ENCODE measurements at regions not wholly inside any gene's neighbourhood (a gene's known extent, or its start where the extent isn't known, plus 50 kb on each side); places are given as distances from the start of the nearest gene placed in this dataset.

GRCh38 chr7:70952311-70952710, 179.6 kb upstream of the GALNT17 start:
- TF ChIP-seq EZH2 (IDR thresholded peaks at IDR 0.05; ENCODE audit: insufficient read depth, poor library complexity, severe bottlenecking) = no peak
- no peak for TF ChIP-seq EZH2phosphoT487 (IDR thresholded peaks at IDR 0.05; ENCODE audit: insufficient read depth, low read depth)

Measured in GM23248 (cell line).